SK-N-SH (cell line): ENCODE measurements at regions not wholly inside any gene's neighbourhood (a gene's known extent, or its start where the extent isn't known, plus 50 kb on each side); places are given as distances from the start of the nearest gene placed in this dataset.

Source experiments
- CTCF ChIP-seq: fragments of 200-600 bp; sonication (generic); IDR thresholded peaks from 2 replicates; pipeline ENCODE4 v1.6.1; 2017; ENCODE audit warnings: antibody characterized with exemption, mild to moderate bottlenecking, moderate library complexity
- EP300 ChIP-seq, 2 experiments: IDR thresholded peaks; 2 replicates each; pipeline versions ENCODE4 v1.4.0 to v1.6.1; 2012; ENCODE audit warnings: borderline replicate concordance in 1 of 2, low read depth in 1 of 2, low read length in 1 of 2
- GABPA ChIP-seq: IDR thresholded peaks from 2 replicates; pipeline ENCODE4 v1.4.0; 2012; ENCODE audit warnings: low read depth, mild to moderate bottlenecking
- JUND ChIP-seq: IDR thresholded peaks from 2 replicates; pipeline ENCODE4 v1.4.0; 2012
- PBX3 ChIP-seq: IDR thresholded peaks from 2 replicates; pipeline ENCODE4; 2012
- POLR2AphosphoS5 ChIP-seq: IDR thresholded peaks from 2 replicates; pipeline ENCODE4 v1.6.1; 2012; ENCODE audit warnings: low read depth, low read length
- RAD21 ChIP-seq: IDR thresholded peaks from 2 replicates; pipeline ENCODE4 v1.6.1; 2012; ENCODE audit warnings: mild to moderate bottlenecking, low read length
- RCOR1 ChIP-seq: fragments of 150-350 bp; IDR thresholded peaks from 2 replicates; pipeline ENCODE4 v1.6.1; 2017; ENCODE audit warnings: antibody characterized with exemption, low read length
- REST ChIP-seq: IDR thresholded peaks from 2 replicates; pipeline ENCODE4 v1.6.1; 2012; ENCODE audit warnings: mild to moderate bottlenecking, low read depth, low read length, moderate library complexity
- YY1 ChIP-seq: IDR thresholded peaks from 2 replicates; pipeline ENCODE4 v1.4.0; 2012; ENCODE audit warnings: low read depth, mild to moderate bottlenecking
- ZBTB33 ChIP-seq: IDR thresholded peaks from 2 replicates; pipeline ENCODE4 v1.4.0; 2012; ENCODE audit warnings: low read depth, borderline replicate concordance

GRCh38 chr4:79163981-79164490, 161.8 kb downstream of the NAA11 start:
- TF ChIP-seq JUND, result no peak
- TF ChIP-seq EP300 (IDR thresholded peaks at IDR 0.05; ENCODE audit: borderline replicate concordance in 1 of 2, low read depth in 1 of 2, low read length in 1 of 2), result no peak
- TF ChIP-seq RCOR1, result no peak
- no peak for TF ChIP-seq CTCF
- TF ChIP-seq RAD21, result no peak
- TF ChIP-seq REST, result no peak
- no peak for TF ChIP-seq PBX3
- TF ChIP-seq POLR2AphosphoS5, result no peak
- no peak for TF ChIP-seq YY1
- no peak for TF ChIP-seq GABPA
- TF ChIP-seq ZBTB33, result no peak
